Islet precursor cell (in vitro differentiated cells): ENCODE measurements at regions not wholly inside any gene's neighbourhood (a gene's known extent, or its start where the extent isn't known, plus 50 kb on each side); places are given as distances from the start of the nearest gene placed in this dataset.
A peak's percentile ranks its signal among the peaks of the same experiment; 100 is the strongest.
"Not testable (repeated sequence)": the region's sequence is repeated elsewhere in the genome, so short reads cannot be mapped to it uniquely, and the experiment has no call there.

ENCODE experiments used
- DNase-seq: peaks from one replicate; pipeline ENCODE4 v3.0.0-alpha.2; 2018

DNA sequence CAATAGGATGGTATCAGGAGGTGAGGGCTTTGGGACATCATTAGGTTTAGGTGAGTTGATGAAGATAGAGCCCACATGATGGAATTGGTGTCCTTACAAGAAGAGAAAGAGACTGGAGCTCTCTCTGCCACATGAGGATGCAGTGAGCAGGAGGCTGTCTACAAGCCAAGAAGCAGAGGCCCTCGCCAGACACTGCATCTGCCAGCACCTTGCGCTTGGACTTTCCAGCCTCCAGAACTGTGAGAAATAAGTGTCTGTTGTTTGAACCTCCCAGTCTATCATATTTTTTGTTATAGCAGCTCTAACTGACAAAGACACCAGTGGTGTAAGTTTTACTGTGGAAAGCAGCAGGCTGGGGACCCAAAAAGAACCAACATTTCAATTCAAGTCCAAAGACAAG, 571.1 kb upstream of the ID2 start:
- no peak for DNase-seq

DNA sequence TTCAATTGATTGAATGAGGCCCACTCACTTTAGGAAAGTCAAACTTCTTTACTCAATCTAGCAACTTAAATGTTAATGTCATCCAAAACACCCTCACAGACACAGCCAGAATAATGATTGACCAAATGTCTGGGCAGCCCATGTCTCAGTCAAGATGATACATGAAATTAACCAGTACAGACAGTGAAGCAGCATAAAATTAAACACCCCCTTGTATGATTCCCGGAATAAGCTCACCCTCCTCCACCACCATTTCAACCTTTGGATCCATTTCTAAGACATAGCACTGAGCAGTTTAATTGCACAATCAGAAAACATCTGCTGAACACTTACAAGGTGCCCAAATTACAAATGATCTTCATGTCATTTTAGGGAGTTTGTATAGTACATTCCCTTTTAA, 570.7 kb upstream of the ID2 start:
- no peak for DNase-seq

DNA sequence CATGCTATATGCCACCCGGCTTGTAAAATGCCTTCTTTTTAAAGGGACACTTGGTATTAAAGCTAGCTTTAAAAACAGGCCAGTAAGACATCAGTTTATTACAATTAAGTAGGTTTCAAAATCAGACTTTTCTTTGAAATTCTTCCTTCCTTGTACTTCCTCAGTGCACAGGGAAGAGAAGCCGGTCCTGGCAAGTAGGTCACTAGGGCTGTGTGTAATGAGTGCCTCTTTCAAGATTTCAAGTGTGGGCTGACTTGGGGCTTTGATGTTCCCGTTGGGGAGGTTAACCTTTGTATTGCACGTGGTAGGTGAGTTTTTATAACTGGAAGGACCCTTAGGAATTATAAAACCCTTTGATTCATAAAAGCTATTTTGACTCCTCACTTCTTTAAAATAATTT, 566.4 kb upstream of the ID2 start:
- no peak for DNase-seq

DNA sequence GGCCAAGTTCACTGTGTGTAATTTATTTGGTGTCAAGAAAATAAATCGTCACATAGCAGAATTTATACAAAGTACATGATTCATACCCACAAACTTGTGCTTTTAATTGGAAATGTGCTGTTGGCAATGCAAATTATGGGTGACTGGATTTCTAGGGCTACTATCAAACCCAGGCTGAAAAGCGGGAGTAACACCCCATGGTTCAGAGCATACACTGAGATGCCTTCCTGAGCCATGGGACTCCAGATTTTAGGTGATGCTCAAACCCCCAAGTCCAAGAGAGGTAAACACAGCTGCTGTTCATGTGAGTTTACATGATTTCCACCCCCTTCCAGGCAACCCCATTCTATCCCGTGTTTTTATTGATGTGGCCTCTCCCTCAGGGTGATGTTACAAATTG, 565.9 kb upstream of the ID2 start:
- no peak for DNase-seq

DNA sequence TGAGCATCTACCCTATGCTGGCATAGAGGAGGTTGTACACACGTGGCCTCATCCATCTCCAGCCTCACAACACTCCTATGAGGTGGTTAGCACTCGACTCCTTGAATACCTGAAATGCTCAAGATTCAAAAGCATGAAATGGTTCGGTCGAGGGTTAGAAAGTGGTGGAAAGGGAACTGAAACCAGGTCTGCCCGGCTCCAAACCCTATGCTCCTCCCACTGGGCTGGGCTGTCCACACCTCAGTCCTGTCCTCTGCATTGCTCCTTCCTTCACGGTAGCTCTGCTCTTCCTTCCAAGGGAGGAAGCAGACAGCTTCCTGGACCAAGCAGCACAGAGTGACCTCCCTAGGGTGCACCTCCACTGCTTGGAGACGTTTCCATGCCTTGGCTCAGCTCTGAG, 565.2 kb upstream of the ID2 start:
- no peak for DNase-seq

DNA sequence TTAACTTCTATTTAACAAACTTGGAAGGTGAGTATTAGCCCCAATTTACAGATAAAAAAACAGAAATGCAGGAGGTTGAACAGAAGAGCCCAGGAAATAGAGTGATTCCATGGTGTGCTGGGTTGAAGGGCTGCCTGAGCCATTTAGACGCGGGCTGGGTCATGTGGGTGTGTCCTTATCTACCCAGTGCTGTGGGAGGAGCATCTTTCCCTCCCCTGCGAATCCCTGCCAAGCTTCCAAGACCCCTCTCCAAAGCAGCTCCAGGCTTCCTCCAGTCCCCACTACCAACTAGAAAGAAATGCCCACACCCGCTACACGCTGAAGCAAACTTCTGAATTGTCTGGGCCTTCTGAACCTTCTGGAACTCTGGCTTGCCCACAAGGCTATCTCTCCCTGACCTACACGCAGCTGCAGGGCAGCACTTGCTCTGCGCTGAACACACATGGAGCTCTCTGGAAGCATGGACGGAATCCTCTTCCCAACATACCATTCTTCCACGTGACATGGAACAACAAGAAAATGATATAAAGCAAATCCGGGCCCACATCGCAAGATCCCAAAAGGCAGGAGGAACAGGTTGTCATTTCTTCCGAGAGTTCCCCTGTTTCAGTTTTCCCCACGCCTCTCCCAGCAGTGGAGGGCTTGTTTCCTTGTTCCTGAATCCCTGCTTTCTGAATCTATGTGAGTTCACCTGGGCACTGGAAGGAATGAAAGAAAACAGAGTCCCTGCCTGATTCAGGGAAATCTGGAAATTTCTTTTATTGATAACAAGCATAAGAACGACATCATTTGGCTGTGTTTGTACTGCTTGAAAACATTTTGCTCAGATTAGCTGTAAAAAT, 562.7 kb upstream of the ID2 start:
- peak; percentile 27 for DNase-seq

DNA sequence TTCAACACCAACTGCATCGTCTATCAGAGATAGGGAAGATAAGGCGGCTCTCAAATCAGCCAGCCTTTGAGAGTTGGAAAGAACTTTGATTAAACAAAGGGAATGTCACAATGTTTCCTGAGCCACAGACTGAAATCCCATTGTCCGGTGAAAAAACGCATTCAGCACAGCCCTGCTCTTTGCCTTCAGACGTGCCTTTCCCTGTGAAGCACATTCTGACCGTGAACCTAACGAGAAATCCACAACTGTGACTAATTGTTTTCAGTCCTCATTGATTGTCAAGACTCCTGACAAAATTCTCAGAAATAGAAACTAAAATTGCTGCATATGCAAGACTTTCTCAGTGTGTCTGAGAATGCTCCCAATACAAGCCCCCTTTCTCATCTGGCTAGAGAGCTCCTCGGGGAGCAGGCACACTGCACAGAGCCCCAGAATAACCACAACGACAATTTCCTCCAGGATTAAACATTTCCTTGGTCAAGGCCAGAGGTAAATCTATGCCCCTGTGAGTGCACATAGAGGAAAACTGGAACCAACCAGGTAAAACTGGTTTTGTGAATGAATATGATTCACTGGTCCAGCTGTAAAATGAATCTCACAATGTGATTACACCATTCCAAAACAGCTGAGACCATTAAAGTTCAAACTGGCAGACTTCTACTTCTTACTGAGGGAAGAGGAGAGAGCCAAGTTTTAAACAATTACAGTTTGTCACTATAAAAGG, 561.9 kb upstream of the ID2 start:
- DNase-seq: peak; percentile 41

DNA sequence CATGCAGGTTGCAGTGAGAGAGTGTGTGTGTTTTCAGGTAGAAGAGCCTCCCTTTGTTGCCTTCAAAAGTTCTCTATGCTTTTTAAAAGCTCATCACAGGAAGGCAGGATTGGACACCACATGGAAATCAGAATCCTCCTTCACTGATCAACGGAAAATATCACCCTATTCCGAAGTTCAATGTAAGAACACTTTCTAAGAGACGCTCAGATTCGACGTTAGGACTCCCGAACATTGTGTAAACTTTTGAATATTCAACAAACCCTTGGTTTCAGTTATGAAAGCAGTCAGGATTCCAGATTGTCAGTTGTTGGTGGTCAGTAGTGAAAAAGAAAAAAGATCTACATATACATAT, 561.4 kb upstream of the ID2 start:
- peak; percentile 16 for DNase-seq

DNA sequence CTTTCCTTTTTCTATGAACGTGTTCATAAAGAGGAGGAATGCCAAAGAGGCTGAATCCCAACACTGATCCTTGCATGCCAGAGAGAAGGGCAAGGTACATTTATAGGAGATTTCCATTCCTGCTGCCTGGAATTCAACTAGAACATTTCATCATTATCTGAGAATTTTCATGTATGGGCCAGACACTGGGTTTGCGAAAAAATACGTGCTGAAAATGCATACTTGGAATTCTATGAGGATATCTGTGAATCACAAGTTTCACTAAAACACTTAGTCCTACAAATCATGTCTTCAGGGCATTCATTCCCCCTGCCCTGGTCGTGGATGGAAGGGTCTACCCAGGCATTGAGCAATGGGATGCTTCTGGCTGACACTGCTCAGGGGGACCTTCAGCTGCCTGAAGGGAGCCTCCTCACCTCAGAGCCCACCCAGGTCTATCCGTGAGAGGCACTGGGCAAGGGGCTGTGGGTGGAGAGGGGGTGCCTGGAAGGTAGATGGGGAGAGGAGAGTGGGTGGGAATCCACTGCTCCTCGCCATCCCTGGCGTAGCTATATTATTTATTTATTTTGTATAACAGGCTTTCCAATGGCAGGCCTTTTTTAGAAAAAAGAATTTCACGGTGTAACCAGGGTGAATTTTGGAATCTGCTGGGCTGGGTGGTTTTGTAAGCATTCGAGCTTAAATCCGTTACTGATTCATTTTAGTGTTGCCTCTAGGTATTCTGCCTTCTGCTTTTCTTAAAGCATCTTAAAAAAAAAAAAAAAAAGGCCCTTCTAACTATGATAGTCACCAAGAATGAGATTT, 560.6 kb upstream of the ID2 start:
- DNase-seq: peak; percentile 50

DNA sequence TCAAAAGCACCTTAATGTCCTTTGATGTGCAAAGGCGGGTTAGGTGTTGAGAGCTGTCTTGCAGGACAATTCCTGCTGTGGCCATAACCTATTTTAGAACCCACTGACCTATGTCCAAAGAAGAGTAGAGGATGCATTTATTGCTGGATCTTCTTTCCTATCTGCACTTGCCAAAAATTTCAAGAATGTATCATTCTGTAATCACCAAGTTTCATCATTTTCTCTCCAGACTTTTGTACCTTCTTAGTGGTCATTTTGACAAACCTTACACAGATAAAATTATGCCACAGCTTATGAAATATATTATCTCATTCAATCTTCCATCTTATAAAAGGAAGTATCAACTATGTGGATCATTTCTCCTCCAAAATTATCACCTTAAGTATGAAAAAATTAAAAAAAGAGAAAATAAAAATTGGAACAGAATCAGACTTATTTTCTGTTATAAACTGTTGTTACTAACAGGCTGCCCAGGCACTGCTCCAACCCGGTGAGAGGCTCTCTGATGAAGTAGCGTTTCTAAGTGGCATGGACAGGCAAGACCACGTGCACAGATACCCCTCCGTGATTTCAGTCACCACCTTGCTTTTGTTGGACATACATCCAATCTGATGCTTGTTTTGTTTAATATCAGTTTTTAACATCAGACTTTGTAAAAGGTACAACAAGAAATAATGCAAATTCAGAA, 559.9 kb upstream of the ID2 start:
- DNase-seq: peak; percentile 6

DNA sequence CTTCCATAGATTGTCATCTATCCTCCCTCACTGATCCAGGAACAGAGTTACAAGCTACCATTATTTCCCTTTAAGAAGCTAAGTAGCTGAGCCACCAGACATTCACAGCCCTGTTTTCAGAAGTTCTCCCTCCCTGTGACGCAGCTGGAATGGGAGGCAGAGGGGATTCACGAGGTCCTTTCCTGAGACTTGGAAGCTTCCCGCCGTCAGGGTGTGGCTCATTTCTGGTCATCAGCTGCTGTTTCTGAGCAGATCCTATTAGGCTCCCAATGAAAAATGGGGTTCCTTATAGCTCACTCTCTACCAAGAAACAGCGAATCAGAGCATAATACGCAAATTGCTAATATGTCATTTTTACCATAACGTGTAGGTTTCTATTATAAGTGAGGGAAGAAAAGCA, 559.3 kb upstream of the ID2 start:
- peak; percentile 34 for DNase-seq

DNA sequence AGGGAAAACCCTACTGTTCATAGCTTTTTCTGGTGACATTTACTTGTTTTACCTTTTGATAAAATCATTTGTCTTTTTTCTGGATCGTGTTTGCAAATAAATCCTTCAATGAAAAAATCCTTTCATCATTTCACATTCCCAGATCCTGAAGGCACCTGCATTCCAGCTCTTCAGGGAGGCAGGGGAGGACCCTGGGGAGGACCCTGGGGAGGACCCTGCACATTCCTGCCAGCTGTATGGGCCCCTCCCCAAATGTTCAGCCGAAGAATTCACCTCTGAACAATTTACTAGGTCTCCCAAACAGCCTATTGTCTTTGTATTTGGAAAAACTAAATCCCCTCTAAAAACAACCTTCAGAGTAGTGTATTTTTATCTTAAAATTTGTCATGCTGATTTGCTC, 558.4 kb upstream of the ID2 start:
- peak; percentile 14 for DNase-seq

DNA sequence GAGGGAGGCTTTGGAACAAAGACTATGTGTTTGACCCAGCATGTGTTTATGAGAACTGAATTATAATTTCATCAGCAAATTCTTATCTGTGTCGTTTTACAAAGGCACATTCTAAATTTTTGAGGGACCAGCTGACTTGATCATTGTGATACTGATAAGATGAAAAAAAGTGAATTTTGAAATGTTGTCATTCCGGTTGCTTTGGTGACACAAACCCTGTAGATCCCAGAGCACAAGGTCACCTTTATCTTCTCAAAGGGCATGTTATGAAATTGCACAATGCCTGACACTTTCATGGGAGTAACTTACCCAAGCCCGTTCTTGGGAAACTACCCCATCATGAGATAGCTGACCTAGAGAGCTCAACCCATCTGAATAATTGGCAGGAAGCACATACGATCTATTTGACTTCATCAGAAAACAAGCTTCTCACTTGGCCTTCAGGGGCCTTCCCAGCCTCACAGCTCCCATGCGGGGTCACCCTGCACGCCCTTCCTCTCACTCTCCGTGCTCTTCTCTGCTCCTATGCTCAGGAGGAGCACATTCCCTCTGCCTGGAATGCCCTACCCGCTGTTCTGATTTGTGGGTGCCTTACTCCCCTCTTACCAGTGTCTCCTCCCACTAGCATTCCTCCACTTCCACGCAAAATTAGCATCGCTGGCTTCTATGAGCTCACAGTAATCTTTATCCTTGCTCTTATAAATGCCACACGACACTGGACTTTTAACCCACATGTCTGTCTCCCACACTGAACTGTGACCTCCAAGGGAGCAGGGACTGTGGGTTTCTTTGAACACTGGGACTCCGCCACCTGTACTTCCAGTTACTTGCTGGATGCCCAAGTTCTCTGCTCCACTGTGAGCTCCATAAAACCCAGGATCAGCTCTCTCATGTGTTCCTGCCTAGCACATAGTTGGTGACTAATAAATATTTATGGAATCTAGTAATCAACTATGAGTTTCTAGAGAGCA, 555.8 kb upstream of the ID2 start:
- peak; percentile 36 for DNase-seq

DNA sequence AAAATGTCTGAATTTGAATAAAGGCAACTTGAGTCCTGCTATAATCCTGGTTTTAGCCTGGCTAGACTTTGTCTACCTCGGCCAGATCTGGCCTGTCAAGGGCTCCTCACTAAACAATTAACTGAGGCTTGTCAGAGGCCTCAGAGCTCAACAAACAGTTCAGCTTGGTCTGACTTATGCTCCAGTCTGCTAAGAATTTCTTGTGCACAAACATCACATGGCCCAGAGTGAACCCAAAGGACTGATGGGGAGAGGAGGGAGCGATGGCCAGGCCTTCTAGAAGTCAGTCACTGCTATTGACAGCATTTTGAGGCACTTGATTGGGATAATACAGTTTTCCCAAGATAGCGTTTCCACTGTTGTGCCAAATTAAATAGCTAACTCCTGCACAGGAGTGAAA, 555.1 kb upstream of the ID2 start:
- DNase-seq: peak; percentile 22

DNA sequence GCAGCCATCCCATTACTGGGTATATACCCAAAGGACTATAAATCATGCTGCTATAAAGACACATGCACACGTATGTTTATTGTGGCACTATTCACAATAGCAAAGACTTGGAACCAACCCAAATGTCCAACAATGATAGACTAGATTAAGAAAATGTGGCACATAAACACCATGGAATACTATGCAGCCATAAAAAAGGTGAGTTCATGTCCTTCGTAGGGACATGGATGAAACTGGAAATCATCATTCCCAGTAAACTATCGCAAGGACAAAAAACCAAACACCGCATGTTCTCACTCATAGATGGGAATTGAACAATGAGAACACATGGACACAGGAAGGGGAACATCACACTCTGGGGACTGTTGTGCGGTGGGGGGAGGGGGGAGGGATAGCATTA, 550.4 kb upstream of the ID2 start:
- not testable (repeated sequence) for DNase-seq

DNA sequence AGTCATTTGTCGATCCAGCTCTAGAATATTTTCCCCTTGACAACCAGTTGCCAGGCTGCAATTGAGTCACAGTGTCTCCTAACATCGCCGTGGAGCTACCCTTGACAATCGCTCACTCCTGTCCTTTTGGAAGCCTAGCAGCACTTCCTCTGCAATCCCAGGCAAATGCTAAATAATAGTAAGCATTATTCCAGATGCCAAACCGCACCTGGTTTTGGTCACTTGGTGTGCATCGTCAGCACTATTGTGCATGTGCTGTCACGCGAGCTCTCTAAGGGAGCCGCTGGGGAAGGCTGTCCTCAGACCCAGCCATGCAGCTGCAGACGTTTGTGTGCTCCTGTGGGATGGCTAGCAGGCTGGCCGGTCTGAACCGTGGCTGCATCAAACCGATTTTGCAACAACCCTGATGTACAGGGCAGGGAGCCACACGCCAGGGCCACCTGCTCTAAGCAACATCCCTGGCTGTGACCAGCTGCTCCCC, 549.5 kb upstream of the ID2 start:
- DNase-seq: peak; percentile 51

DNA sequence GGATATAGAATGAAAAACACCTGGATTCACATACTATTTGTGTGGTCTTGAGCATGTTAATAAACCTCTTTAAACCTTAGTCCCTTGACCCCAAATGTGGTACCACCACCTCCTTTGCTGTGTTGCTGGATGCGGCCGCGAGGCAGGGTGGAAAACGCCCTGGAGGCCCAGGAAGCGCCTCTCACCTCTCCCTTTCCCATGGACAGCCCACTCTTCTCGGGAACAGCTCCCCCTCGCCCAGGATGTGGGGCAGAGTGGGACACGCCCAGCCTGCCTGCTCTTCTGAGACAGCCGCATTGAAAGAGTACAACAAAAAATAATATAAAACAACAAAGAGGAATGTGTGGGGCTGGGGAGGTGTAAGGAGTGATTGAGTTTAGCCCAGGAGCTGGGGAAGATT, 549.0 kb upstream of the ID2 start:
- peak; percentile 40 for DNase-seq

DNA sequence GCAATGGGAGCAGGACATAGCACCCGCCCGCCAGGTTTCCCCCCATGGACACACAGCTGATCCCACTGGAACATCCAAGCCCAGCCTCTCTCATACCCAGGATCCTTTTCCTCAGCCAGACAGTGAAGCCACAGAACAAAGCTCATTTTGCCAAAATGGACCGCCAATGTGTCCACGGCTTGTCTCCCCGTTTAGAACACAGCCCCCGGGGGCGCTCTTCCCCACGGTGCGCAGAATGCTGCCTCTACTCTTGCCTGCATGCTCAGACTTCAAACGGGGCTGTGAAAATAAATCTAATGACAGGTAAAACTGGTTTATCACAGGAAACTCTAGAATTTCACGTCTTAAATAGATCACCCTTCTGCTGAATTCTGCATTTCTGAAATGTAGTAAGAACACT, 548.5 kb upstream of the ID2 start:
- peak; percentile 37 for DNase-seq

DNA sequence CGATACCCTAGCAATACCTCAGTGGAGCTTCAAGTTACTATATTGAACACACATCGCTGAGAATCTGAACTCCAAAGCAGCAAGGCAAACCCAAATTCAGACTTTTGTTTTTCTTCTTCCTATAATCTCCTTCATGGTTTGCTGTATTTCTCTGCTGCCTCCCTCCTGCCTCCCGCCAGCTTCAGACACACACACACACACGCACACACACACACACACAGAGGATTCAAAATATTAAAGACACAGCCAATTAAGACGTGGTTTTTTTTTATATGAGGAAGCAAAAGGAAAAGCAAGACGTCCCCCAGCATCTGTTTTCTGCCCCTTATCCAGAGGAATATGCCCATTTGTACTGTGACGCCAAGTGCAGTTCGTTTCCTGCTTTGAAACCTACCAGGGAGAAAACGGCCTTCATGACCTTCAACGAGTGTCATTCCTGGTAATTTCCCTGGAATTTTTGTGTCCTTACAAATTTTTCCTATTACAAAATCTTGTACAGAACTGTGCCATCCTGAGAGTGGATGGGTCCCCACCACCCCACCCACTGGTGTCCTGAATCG, 547.9 kb upstream of the ID2 start:
- peak; percentile 13 for DNase-seq

DNA sequence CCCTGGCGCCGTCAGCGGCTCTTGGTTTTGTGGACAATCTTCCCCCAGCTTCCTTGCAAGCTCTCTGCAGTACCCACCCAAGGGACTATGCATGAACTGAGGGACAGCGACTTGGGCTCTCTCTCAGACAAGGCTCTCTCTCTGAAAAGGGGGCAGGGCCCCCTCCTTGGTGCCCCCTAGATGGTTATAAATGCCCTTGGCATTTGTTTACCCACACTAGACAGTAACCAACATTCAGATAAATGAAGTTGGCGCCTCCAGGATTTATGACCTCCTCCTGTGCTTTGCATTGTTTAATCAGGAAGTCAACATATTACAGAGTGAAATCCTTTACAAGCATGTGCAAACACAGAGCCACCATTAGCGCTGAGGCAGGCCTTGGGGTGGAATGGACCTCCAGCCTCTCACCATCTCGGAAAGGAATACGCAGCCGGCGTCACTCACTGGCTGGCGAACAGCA, 547.4 kb upstream of the ID2 start:
- DNase-seq: peak; percentile 38

DNA sequence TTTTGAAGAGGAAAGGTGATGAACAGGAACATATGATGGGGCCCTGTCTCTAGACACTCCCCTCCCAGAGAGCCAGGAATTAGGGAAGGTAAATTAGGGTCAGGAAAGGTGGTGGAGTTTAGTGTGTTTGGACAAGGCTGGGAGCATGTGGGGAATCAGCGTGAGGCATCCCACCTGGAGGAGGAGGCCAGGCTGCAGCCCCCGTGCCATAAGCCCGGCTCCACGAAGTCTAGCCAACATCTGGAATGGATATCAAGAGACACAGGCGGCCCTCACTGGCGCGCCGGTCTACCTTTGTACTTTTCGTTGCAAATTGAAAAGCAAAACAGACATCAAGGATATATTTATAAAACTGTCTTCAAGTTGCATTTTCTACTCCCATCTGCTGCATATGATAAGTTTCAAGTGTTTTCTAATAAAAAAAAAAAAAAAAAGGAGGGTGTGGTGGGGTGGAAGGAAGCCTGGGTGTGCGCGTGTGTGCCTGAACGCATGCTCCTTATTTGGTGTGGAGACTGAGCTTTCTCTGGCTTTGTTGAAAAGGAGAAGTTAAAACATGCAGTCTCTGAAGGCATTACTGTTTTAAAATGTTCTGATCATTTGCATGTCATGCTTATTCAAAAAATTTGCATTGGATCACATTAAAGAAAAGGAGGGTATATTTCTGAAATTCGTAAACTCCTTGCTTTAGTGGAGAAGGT, 546.7 kb upstream of the ID2 start:
- no peak for DNase-seq
